ENCODE measurements at regions not wholly inside any gene's neighbourhood (a gene's known extent, or its start where the extent isn't known, plus 50 kb on each side); places are given as distances from the start of the nearest gene placed in this dataset.

DNA sequence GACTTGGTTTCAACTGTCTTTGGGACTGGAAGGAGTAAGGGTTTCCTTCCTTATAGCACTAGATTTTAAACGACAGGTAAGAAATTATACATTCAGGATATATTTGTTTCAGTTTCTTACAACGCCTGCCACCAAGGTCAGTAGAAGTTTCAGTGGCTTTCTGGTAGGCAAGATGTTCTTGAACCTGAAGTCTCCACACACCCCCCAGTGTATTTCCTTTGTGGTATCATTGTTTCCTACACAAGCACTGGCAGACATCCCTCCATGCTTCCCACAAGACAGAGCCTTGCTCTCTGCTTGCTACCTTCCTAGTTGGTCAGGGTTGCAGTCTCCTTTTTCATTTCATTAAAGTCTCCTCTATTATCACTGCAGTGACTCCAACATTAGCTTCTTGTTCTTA, 283.1 kb downstream of the FLRT2 start:
- H3K4me3 ChIP-seq (ENCODE audit: low read depth, low read length), result no peak overlapping the region
- CTCF ChIA-PET, result no interaction called here
- no peak for DNase-seq (ENCODE audit: low read depth, low spot score)
- TF ChIP-seq, protein P1, sequence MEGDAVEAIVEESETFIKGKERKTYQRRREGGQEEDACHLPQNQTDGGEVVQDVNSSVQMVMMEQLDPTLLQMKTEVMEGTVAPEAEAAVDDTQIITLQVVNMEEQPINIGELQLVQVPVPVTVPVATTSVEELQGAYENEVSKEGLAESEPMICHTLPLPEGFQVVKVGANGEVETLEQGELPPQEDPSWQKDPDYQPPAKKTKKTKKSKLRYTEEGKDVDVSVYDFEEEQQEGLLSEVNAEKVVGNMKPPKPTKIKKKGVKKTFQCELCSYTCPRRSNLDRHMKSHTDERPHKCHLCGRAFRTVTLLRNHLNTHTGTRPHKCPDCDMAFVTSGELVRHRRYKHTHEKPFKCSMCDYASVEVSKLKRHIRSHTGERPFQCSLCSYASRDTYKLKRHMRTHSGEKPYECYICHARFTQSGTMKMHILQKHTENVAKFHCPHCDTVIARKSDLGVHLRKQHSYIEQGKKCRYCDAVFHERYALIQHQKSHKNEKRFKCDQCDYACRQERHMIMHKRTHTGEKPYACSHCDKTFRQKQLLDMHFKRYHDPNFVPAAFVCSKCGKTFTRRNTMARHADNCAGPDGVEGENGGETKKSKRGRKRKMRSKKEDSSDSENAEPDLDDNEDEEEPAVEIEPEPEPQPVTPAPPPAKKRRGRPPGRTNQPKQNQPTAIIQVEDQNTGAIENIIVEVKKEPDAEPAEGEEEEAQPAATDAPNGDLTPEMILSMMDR (IDR thresholded peaks at IDR 0.05; ENCODE audit: insufficient read depth, low read length, missing control alignments), result no peak
- POLR2A ChIA-PET, result no interaction called here

DNA sequence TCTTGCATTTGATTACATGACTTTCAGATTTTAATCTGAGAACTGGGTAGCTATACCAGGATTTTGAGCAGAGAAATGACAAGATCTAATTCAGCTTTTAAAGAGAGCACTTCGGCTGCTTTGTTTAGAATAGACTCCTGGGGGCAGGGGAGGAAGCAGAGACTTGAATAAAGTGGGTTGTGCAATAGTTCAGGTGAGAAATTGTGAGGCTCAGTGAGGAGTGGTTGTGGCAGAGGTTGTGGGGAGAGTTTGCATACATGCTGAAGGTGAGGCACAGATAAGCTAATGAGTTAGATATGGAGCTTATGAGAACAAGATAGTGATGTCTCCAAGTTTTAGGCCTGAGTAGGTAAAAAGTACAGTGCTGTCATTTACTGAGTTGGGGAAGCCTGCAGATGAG, 281.4 kb downstream of the FLRT2 start:
- TF ChIP-seq, protein P1 (IDR thresholded peaks at IDR 0.05; ENCODE audit: insufficient read depth, low read length, missing control alignments), result no peak
- H3K4me3 ChIP-seq (ENCODE audit: low read depth, low read length), result no peak overlapping the region
- DNase-seq (ENCODE audit: low read depth, low spot score), result no peak
- CTCF ChIA-PET, result no interaction called here
- POLR2A ChIA-PET, result no interaction called here

DNA sequence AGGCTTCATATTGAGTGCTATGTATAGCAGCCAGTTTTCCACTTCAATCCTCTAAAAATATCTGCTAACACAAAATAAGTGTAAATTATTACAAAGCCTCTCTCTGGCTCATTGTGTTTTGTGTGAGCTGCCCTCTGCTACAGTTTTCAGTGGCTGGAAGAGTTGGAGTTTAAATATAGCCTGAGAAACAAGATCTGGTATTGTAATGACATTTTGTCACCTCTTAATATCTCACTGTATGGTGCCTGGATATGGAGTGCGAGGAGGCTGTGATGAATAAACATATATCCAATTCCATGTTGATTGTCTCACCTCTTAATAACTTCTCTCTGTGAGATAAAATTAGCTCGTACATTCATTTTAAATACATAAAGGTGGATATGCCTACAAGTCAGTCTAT, 269.7 kb downstream of the FLRT2 start:
- H3K4me3 ChIP-seq (ENCODE audit: low read depth, low read length), result no peak overlapping the region
- ChIA-PET POLR2A (no interaction called here), CTCF (no interaction called here)
- TF ChIP-seq, protein P1 (IDR thresholded peaks at IDR 0.05; ENCODE audit: insufficient read depth, low read length, missing control alignments), result no peak
- DNase-seq (ENCODE audit: low read depth, low spot score), result no peak

DNA sequence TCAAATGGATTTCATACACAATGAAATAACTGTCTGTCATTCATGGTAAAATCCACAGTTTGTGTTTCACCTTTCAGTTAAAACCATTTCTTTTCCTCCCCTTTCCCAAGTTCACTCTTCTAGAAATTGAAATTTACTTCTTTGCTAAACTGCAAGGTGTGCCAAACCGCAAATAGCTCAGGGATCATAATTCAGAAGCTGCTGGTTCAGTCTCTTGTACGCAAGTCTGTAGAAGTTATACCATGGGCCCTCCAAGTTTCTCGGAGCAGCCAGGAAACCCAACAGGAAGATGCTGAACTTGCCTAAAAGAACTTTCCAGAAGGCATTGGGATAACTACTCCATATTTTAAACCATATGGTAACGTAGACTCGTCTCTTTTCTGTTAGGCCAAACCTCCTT, 268.9 kb downstream of the FLRT2 start:
- ChIA-PET CTCF (no interaction called here), POLR2A (no interaction called here)
- DNase-seq (ENCODE audit: low read depth, low spot score), result no peak
- H3K4me3 ChIP-seq (ENCODE audit: low read depth, low read length), result no peak overlapping the region
- TF ChIP-seq, protein P1 (IDR thresholded peaks at IDR 0.05; ENCODE audit: insufficient read depth, low read length, missing control alignments), result no peak

DNA sequence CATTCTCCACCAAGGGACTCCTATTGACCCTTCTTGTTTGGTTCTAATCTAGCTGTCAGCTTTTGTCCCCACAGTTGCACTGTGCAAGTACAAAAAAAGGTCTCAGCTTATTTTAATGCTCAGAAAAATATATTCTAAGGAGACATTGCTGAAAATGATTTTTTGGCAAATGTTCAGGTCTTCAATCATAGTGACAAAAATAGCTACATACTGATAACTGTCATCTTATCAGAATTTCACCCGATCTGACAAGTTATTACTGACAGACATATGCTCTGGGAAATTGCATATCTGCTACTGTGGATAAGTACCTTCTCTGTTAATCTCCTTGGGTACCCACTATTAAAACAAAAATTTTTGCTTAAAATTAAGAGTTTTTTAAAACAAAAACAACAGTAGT, 263.6 kb downstream of the FLRT2 start:
- DNase-seq (ENCODE audit: low read depth, low spot score), result no peak
- POLR2A ChIA-PET, result no interaction called here
- H3K4me3 ChIP-seq (ENCODE audit: low read depth, low read length), result no peak overlapping the region

DNA sequence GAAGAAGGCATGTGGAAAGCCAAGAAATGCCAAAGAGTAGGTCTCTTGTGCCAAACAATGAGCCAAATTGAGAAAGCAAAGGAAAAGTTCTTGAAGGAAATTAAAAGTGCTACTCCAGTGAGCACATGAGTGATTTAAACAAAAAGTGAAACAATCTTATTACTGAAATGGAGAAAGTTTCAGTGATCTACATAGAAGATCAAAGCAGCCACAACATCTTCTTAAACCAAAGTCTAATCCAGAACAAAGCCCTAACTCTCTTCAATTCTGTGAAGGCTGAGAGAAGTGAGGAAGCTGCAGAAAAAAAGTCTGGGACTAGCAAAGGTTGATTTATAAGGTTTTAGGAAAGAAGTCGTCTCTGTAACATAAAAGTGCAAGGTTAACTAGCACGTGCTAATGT, 259.6 kb downstream of the FLRT2 start:
- POLR2A ChIA-PET, result no interaction called here
- DNase-seq (ENCODE audit: low read depth, low spot score), result no peak
- H3K4me3 ChIP-seq (ENCODE audit: low read depth, low read length), result no peak overlapping the region
- CTCF ChIA-PET, result no interaction called here
- TF ChIP-seq, protein P1 (IDR thresholded peaks at IDR 0.05; ENCODE audit: insufficient read depth, low read length, missing control alignments), result no peak

More for the DNA sequence above, 263.6 kb downstream of the FLRT2 start:
- TF ChIP-seq, protein P1 (IDR thresholded peaks at IDR 0.05; ENCODE audit: insufficient read depth, low read length, missing control alignments), result no peak
- CTCF ChIA-PET, result no interaction called here

All from AG04449 (cell line).